HepG2 (cell line): ENCODE measurements at regions not wholly inside any gene's neighbourhood (a gene's known extent, or its start where the extent isn't known, plus 50 kb on each side); places are given as distances from the start of the nearest gene placed in this dataset.

Experiments used
- E2F5 ChIP-seq: sonication (generic); formaldehyde crosslinking; conservative IDR thresholded peaks from 2 replicates; pipeline ENCODE4 v1.4.0; 2020; ENCODE audit warnings: missing genetic modification reagents
- ELK4 ChIP-seq: sonication (generic); formaldehyde crosslinking; IDR thresholded peaks from 2 replicates; pipeline ENCODE4 v1.9.0; 2021; ENCODE audit warnings: missing genetic modification reagents, borderline replicate concordance
- HDAC2 ChIP-seq: sonication (generic); formaldehyde crosslinking; IDR thresholded peaks from 2 replicates; pipeline ENCODE4 v1.4.0; 2020; ENCODE audit warnings: missing genetic modification reagents
- HNRNPL ChIP-seq: fragments of 200-400 bp; formaldehyde crosslinking; IDR thresholded peaks from 2 replicates; pipeline ENCODE4 v1.6.1; 2017; ENCODE audit warnings: mild to moderate bottlenecking, low read depth, low read length
- IKZF4 ChIP-seq: sonication (generic); formaldehyde crosslinking; IDR thresholded peaks from 2 replicates; pipeline ENCODE4 v1.5.1; 2020; ENCODE audit warnings: borderline replicate concordance, mild to moderate bottlenecking, low read depth, missing genetic modification reagents; ENCODE audit errors: not compliant biosample characterization
- MTF2 ChIP-seq: sonication (generic); formaldehyde crosslinking; IDR thresholded peaks from 2 replicates; pipeline ENCODE4 v1.5.0; 2020; ENCODE audit warnings: missing genetic modification reagents, borderline replicate concordance
- RERE ChIP-seq: IDR thresholded peaks from 2 replicates; pipeline ENCODE4 v1.6.1; 2016; ENCODE audit warnings: low read depth, missing genetic modification reagents, missing compliant biosample characterization
- ZBTB21 ChIP-seq: sonication (generic); formaldehyde crosslinking; IDR thresholded peaks from 2 replicates; pipeline ENCODE4 v1.4.0; 2020; ENCODE audit warnings: missing genetic modification reagents
- ZBTB34 ChIP-seq: sonication (generic); formaldehyde crosslinking; IDR thresholded peaks from 2 replicates; pipeline ENCODE4 v1.8.0; 2022; ENCODE audit warnings: mild to moderate bottlenecking, missing genetic modification reagents
- ZBTB7B ChIP-seq: sonication (generic); formaldehyde crosslinking; IDR thresholded peaks from 2 replicates; pipeline ENCODE4 v1.4.0; 2020; ENCODE audit warnings: missing genetic modification reagents
- ZNF318 ChIP-seq: sonication (generic); formaldehyde crosslinking; IDR thresholded peaks from 2 replicates; pipeline ENCODE4 v1.4.0; 2020; ENCODE audit warnings: mild to moderate bottlenecking, missing genetic modification reagents

DNA sequence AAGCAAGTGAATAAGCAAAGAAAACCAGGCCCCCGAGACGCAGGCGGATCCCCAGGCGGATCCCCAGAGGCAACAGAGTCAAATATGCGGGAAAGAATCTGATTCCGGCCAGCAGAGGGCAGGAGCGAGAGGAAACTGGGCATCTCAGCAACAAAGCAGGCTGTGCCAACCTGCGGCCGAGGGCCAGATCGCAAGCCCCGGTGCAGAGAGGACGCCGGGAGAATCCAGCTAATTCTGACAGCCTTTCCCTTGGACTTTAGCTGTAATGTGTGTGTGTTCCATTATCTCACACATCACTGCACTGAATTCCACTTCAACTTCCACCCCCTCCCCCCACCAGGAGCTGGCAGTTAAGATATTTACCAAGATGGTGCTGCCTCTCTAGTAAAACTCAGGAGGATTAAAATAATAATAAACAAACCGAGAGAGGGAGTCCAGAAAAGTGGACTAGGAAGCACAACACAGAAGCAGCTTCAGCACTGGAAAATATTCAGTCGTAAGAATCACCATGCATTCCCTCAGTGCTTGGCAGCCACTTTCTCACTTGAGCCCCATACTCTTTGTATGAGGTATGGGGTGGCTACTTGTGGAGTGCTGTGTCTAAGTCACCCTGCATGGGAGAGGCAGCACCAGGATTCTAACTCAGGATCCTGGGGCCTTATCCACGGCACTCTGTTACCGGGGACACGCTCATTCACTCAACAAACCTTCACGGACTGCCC is 66.2 kb upstream of the SNX9 start (continued):
- no peak for TF ChIP-seq ZNF318
- peak; percentile 47; the same call in 1 of the 2 replicates for TF ChIP-seq ZBTB7B
- TF ChIP-seq E2F5 (CRISPR knock-in tag), result no peak
- peak; percentile 40; the same call in 1 of the 2 replicates for TF ChIP-seq MTF2 (CRISPR knock-in tag)
- TF ChIP-seq HNRNPL, result peak; percentile 94
- TF ChIP-seq ELK4, result no peak
- TF ChIP-seq ZBTB34 (CRISPR knock-in tag), result no peak
- TF ChIP-seq ZBTB21 (CRISPR knock-in tag), result no peak; the same call in 1 of the 2 replicates
- peak; percentile 62 for TF ChIP-seq HDAC2
- no peak for TF ChIP-seq IKZF4 (CRISPR knock-in tag)
- no peak for TF ChIP-seq RERE (CRISPR knock-in tag)
